GM12878 (cell line): ENCODE measurements at regions not wholly inside any gene's neighbourhood (a gene's known extent, or its start where the extent isn't known, plus 50 kb on each side); places are given as distances from the start of the nearest gene placed in this dataset.

Experiments used
- ATAC-seq: fragments of 200-7000 bp; cut with Tn5 transposase; 3 replicates; pipeline ENCODE4 v1.9.1; 2020; ENCODE audit warnings: mild to moderate bottlenecking, moderate library complexity
- BruUV-seq: library from RNA; stranded (reverse); fragments of 400-500 nt; replicated peaks from 2 replicates; lab custom pipeline; 2021; lab: Mats Ljungman, UMichigan
- CTCF ChIA-PET: fragments of 300-600 bp; sonication (Branson Sonifier 250); formaldehyde crosslinking; extraction: SDS; loops from one replicate; lab custom pipeline; 2021; ENCODE audit warnings: inconsistent platforms; lab: Yijun Ruan, JAX
- POLR2A ChIA-PET: fragments of 350-600 bp; formaldehyde crosslinking; extraction: SDS; loops from one replicate; lab custom pipeline; 2021; ENCODE audit warnings: inconsistent platforms; lab: Charles Lee
- RAD21 ChIA-PET: fragments of 300-600 bp; sonication (Branson Sonifier 250); formaldehyde crosslinking; loops from one replicate; lab custom pipeline; 2023; ENCODE audit warnings: antibody characterized with exemption; ENCODE audit not compliant: unreplicated experiment; lab: Charles Lee
- SMC1A ChIA-PET: fragments of 300-600 bp; sonication (Branson Sonifier 250); formaldehyde crosslinking; loops from one replicate; lab custom pipeline; 2023; ENCODE audit not compliant: unreplicated experiment, uncharacterized antibody; lab: Charles Lee
- DNase-seq: peaks from one replicate; pipeline ENCODE4 v3.0.0-alpha.2; 2011; ENCODE audit warnings: low read depth, low spot score
- FAIRE-seq: peaks from 3 replicates; lab custom pipeline; 2011; peaks lifted over from hg19 to GRCh38; lab: Jason Lieb, UNC
- H2AFZ ChIP-seq: 2 replicates; pipeline ENCODE4 v1.6.0; 2011; ENCODE audit warnings: low read depth, low read length, control low read depth; ENCODE audit not compliant: control insufficient read depth
- H3K27ac ChIP-seq: 2 replicates; pipeline ENCODE4 v1.5.1; 2011; ENCODE audit warnings: control low read depth; ENCODE audit not compliant: control insufficient read depth, insufficient read depth
- H3K27me3 ChIP-seq, 2 experiments: replicated peaks in 1 of 2; 2 replicates each; pipeline versions ENCODE4 v1.6.0 to v1.6.1; 2011; ENCODE audit warnings: low read length in 1 of 2; ENCODE audit not compliant: control insufficient read depth in 2 of 2, insufficient read depth in 2 of 2
- H3K36me3 ChIP-seq, 2 experiments: 2 replicates each; pipeline ENCODE4 v1.5.1; 2011; ENCODE audit warnings: low read length in 1 of 2; ENCODE audit not compliant: control insufficient read depth in 2 of 2, insufficient read depth in 2 of 2
- H3K4me1 ChIP-seq: 2 replicates; pipeline ENCODE4 v1.6.1; 2011; ENCODE audit warnings: mild to moderate bottlenecking, low read length, moderate library complexity, mixed read lengths; ENCODE audit not compliant: control insufficient read depth, insufficient read depth
- H3K4me2 ChIP-seq: 2 replicates; pipeline ENCODE4 v1.6.0; 2011; ENCODE audit warnings: control low read depth; ENCODE audit not compliant: control insufficient read depth, insufficient read depth
- H3K4me3 ChIP-seq: fragments of 200-600 bp; sonication (generic); 2 replicates; pipeline ENCODE4 v1.5.1; 2016
- H3K79me2 ChIP-seq: 2 replicates; pipeline ENCODE4 v1.6.0; 2011; ENCODE audit warnings: low read length; ENCODE audit not compliant: control insufficient read depth, insufficient read depth
- H3K9ac ChIP-seq: 2 replicates; pipeline ENCODE4 v1.8.0; 2011; ENCODE audit warnings: low read length, control low read depth, mixed read lengths; ENCODE audit not compliant: control insufficient read depth, insufficient read depth
- H3K9me3 ChIP-seq: replicated peaks from 3 replicates; pipeline ENCODE4 v1.5.1; 2011; ENCODE audit warnings: mild to moderate bottlenecking, low read length; ENCODE audit not compliant: control insufficient read depth, insufficient read depth
- H4K20me1 ChIP-seq: 2 replicates; pipeline ENCODE4 v1.6.0; 2011; ENCODE audit not compliant: control insufficient read depth, insufficient read depth
- DPF2 ChIP-seq: fragments of 450-650 bp; IDR thresholded peaks from 2 replicates; pipeline ENCODE4 v1.6.1; 2017; ENCODE audit warnings: mild to moderate bottlenecking
- EGR1 ChIP-seq, 2 experiments: IDR thresholded peaks; 1 replicate in 1 of 2; 2 replicates in 1 of 2; pipeline ENCODE4 v1.6.1; 2011 to 2012; ENCODE audit warnings: low read depth in 2 of 2, low read length in 2 of 2, borderline replicate concordance in 1 of 2, mild to moderate bottlenecking in 1 of 2, moderate library complexity in 1 of 2
- JUNB ChIP-seq: IDR thresholded peaks from 2 replicates; pipeline ENCODE4 v1.6.1; 2016; ENCODE audit warnings: antibody characterized with exemption, mild to moderate bottlenecking
- MYB ChIP-seq: fragments of 150-350 bp; IDR thresholded peaks from 2 replicates; pipeline ENCODE4 v1.6.1; 2014; ENCODE audit warnings: mild to moderate bottlenecking, low read depth, low read length, borderline replicate concordance
- MYC ChIP-seq: IDR thresholded peaks from 2 replicates; pipeline ENCODE4 v1.6.1; 2011; ENCODE audit warnings: mild to moderate bottlenecking, low read length, moderate library complexity, inconsistent platforms; ENCODE audit not compliant: insufficient read depth, insufficient replicate concordance, insufficient read length, severe bottlenecking
- NFYA ChIP-seq: IDR thresholded peaks from 2 replicates; pipeline ENCODE4 v1.6.1; 2011; ENCODE audit warnings: low read depth, mild to moderate bottlenecking, low read length, improper control_type of control experiment, borderline replicate concordance
- PKNOX1 ChIP-seq: fragments of 450-650 bp; IDR thresholded peaks from 2 replicates; pipeline ENCODE4 v1.6.1; 2016; ENCODE audit warnings: mild to moderate bottlenecking
- PML ChIP-seq: IDR thresholded peaks from 2 replicates; pipeline ENCODE4 v1.6.1; 2012; ENCODE audit warnings: low read length, inconsistent platforms
- POU2F2 ChIP-seq: IDR thresholded peaks from 3 replicates; pipeline ENCODE4 v1.6.1; 2011; ENCODE audit warnings: low read depth, mild to moderate bottlenecking, low read length, borderline replicate concordance
- RELB ChIP-seq: fragments of 450-650 bp; IDR thresholded peaks from 2 replicates; pipeline ENCODE4 v1.6.1; 2017; ENCODE audit warnings: low read depth, mild to moderate bottlenecking, moderate library complexity
- SKIL ChIP-seq: fragments of 450-650 bp; IDR thresholded peaks from 2 replicates; pipeline ENCODE4 v1.6.1; 2017; ENCODE audit warnings: mild to moderate bottlenecking, low read depth, inconsistent platforms; ENCODE audit not compliant: poor library complexity, severe bottlenecking
- SMAD1 ChIP-seq: fragments of 450-650 bp; IDR thresholded peaks from 2 replicates; pipeline ENCODE4 v1.6.1; 2018; ENCODE audit warnings: mild to moderate bottlenecking, low read depth; ENCODE audit not compliant: partially characterized antibody
- ZNF24 ChIP-seq: fragments of 450-650 bp; IDR thresholded peaks from 2 replicates; pipeline ENCODE4 v1.6.1; 2017; ENCODE audit warnings: antibody characterized with exemption, mild to moderate bottlenecking
- WGBS: methylation state at CpG from one replicate; pipeline ENCODE4 v1.1.6; 2016; ENCODE audit warnings: low lambda C conversion rate; ENCODE audit not compliant: insufficient replicate concordance, insufficient coverage; ENCODE audit errors: missing lambda C conversion rate; 5-methylcytosine and 5-hydroxymethylcytosine counted together
- in situ Hi-C: fragments of 300-500 bp; cut with MboI; formaldehyde crosslinking; loops from 9 replicates; pipeline ENCODE4 v1.14.3; 2018; ENCODE audit warnings: mixed read lengths
- intact Hi-C: fragments of 100-400 bp; cut with micrococcal nuclease; formaldehyde crosslinking; loops from one replicate; pipeline ENCODE4 v1.14.2; 2022; ENCODE audit not compliant: unreplicated experiment

GRCh38 chr9:38224941-38225340 lies 155.9 kb upstream of the SHB start (continued):
- TF ChIP-seq PKNOX1 (no peak), PML (no peak), MYB (no peak), POU2F2 (no peak), NFYA (no peak), SKIL (no peak)

GRCh38 chr9:38216572-38216971 lies 147.5 kb upstream of the SHB start:
- H4K20me1 ChIP-seq = no peaks in the 10 kb centered on the region
- no peak overlapping the region for H3K4me2 ChIP-seq
- no peak overlapping the region for H3K27ac ChIP-seq
- ChIA-PET CTCF (interaction anchor here (1.5 kb wide), 1 partner anchor 128 kb away, joined by 4 read pairs; no protein-coding TSS in a partner anchor), RAD21 (interaction anchor here (0.6 to 2.4 kb wide), 2 partner anchors 10 to 521 kb away, joined by 6 to 12 read pairs; no protein-coding TSS in a partner anchor)
- BruUV-seq = no TSS peak
- no peaks in the 10 kb centered on the region for H3K4me1 ChIP-seq
- no peaks in the 10 kb centered on the region for H3K79me2 ChIP-seq
- WGBS = 60% methylated on average over 1 of the region's 1 CpG
- ATAC-seq = no peak
- H3K9ac ChIP-seq = no peak overlapping the region
- no peaks in the 10 kb centered on the region for H3K27me3 ChIP-seq
- TF ChIP-seq ZNF24 (no peak), JUNB (no peak), SMAD1 (no peak), MYC (no peak), DPF2 (no peak), NFYA (no peak), EGR1 (IDR thresholded peaks at IDR 0.05; ENCODE audit: borderline replicate concordance in 1 of 2, low read depth in 2 of 2, low read length in 2 of 2) (no peak), RELB (no peak)
- TF ChIP-seq, all 136 proteins: peak for 0
- no peak for DNase-seq
- Histone ChIP-seq H2AFZ (no peak overlapping the region), H3K36me3 (no peaks in the 10 kb centered on the region), H3K9me3 (no peaks in the 10 kb centered on the region), H3K4me3 (no peak overlapping the region)
- in situ Hi-C loops = no loop called here
- intact Hi-C loops = no loop called here
- SMC1A ChIA-PET = interaction anchor here (0.6 to 1.9 kb wide), 10 partner anchors 8 to 303 kb away, joined by 3 to 7 read pairs (median 4); no protein-coding TSS in a partner anchor
- POLR2A ChIA-PET = no interaction called here
- no peak for FAIRE-seq
